Activated naive CD8-positive, alpha-beta T cell (primary cell): ENCODE measurements at regions not wholly inside any gene's neighbourhood (a gene's known extent, or its start where the extent isn't known, plus 50 kb on each side); places are given as distances from the start of the nearest gene placed in this dataset.

Experiments
- H3K27ac Mint-ChIP-seq: one replicate; pipeline ENCODE4 v1.8.0; 2021; ENCODE audit warnings: mixed read lengths
- H3K27me3 Mint-ChIP-seq: one replicate; pipeline ENCODE4 v1.8.0; 2021; ENCODE audit warnings: mixed read lengths
- H3K36me3 Mint-ChIP-seq: one replicate; pipeline ENCODE4 v1.8.0; 2021; ENCODE audit warnings: mixed read lengths
- H3K4me1 Mint-ChIP-seq: one replicate; pipeline ENCODE4 v1.8.0; 2021; ENCODE audit warnings: low read depth, mixed read lengths
- H3K4me3 Mint-ChIP-seq: one replicate; pipeline ENCODE4 v1.8.0; 2021; ENCODE audit warnings: mild to moderate bottlenecking, mixed read lengths
- H3K9me3 Mint-ChIP-seq: one replicate; pipeline ENCODE4 v1.8.0; 2021; ENCODE audit warnings: low read depth, mixed read lengths

DNA sequence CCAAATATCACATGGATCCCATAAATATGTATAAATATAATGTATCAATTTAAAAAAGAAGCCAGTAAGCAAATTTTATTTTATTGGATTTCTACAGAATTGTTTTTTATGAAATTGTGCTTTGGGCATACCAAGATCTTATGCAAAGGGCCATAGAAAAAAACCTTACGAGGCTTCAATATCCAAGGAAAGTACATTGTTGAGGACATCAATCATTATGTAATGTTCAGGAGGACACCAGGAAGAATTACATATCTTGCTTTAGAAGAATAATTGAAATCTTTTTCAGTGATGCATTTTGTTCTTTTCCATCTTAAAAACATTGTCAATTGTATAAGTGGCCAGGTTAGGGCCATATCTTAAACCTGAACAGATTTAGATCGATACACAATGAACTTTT, 187.8 kb upstream of the GAS1 start:
- no peak overlapping the region for H3K4me3 Mint-ChIP-seq
- no peak overlapping the region for H3K27ac Mint-ChIP-seq
- peaks cover 13% of the 10 kb centered on the region for H3K9me3 Mint-ChIP-seq
- H3K36me3 Mint-ChIP-seq, result no peaks in the 10 kb centered on the region
- H3K27me3 Mint-ChIP-seq, result peaks cover 10% of the 10 kb centered on the region
- no peaks in the 10 kb centered on the region for H3K4me1 Mint-ChIP-seq

DNA sequence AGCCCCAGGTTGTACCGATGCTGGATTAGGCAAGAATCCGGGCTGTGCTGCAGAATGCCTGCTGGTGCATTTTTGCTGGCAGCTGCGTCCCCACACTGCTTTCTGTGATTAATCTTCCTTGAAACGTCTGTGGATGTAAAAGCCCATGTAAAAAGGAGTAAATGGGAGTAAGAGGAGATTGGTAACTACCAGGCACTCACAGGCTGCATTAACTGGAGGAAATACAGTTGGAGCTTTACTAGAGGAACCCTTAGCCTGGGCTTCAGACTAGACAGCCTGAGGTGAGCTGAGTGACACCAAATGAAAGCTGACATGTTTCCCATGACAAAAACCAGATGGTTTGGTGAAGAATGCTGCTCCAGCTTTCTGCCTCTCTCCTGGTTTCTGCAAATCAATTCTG, 190.4 kb upstream of the GAS1 start:
- Mint-ChIP-seq H3K4me3 (no peak overlapping the region), H3K27ac (no peak overlapping the region), H3K27me3 (peaks cover 7% of the 10 kb centered on the region), H3K9me3 (peaks cover 13% of the 10 kb centered on the region), H3K4me1 (no peaks in the 10 kb centered on the region), H3K36me3 (no peaks in the 10 kb centered on the region)

DNA sequence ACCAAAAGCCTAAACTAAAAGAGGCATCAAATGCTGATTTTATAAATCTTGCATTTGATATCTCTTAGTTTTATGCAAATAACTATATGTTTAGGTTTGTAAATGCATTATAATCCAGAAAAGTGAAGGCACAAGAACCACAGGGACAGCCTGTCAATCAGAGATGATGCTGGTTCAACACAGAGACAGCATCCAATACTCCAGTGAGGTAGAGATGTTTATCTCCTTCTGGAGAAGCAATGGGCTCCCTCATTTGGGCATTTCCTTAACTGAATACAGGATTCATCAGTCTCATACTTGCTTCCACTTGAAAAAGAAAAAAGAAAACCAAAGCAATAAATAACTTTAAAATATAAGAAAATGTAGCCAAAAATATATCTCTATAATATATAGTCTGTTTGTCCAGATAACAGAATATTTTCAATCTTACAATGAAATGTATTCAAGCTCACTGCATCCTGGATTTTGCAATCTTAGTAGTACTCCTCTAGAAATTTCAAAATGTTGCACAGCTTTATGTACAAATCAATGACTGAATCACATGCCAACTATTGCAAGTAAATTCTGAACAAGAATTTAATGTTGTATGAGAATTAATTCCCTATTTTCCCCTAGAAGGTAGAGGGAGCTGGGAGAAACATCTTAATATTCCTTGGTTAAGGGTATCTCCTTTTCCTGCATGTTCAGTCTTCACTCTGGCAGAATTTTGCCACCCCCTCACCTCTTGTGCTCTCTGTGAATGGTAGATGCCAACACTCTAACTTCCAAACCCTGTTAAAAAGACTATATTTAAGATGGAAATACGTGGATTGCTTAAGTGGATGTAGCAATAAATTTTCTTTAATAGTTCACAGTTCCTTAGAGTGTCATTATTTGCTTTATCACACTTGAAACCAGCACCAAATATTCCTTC, 191.1 kb upstream of the GAS1 start:
- Mint-ChIP-seq H3K36me3 (no peaks in the 10 kb centered on the region), H3K9me3 (peaks cover 9% of the 10 kb centered on the region), H3K27me3 (peaks cover 7% of the 10 kb centered on the region), H3K4me1 (no peaks in the 10 kb centered on the region), H3K27ac (no peak overlapping the region), H3K4me3 (no peak overlapping the region)

DNA sequence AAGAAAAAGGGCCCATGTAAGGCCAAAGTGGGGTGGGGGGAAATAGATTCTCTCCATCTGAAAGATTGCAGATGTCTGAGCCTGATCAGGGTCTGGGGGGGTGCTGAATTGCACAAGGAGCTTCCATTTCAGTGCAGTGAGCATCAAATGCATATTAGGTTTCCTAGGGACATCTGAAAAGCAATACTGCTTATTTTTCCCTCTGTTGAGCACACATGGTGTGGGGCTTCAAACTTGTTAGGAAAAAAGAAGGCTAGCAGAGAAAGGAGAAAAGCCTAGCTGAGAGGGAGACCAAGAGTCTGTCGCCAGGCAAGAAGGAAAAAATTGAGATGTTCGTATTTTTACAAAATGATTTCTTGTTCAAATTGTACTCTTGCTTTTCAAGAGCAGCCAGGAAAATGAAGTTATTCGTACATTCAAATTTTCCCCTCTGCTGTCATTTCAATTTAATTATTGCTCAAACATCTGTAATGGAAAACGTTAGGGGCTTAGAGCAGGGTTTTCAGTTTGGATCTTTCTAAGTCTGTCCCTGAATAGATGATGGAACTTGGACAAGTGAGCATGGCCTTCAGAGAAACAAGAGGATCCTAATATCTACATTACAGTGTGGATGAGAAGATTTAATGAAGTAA, 191.9 kb upstream of the GAS1 start:
- H3K4me3 Mint-ChIP-seq, result no peak overlapping the region
- H3K36me3 Mint-ChIP-seq, result no peaks in the 10 kb centered on the region
- peaks cover 3% of the 10 kb centered on the region for H3K9me3 Mint-ChIP-seq
- H3K27ac Mint-ChIP-seq, result no peak overlapping the region
- H3K27me3 Mint-ChIP-seq, result peaks cover 6% of the 10 kb centered on the region
- H3K4me1 Mint-ChIP-seq, result no peaks in the 10 kb centered on the region

DNA sequence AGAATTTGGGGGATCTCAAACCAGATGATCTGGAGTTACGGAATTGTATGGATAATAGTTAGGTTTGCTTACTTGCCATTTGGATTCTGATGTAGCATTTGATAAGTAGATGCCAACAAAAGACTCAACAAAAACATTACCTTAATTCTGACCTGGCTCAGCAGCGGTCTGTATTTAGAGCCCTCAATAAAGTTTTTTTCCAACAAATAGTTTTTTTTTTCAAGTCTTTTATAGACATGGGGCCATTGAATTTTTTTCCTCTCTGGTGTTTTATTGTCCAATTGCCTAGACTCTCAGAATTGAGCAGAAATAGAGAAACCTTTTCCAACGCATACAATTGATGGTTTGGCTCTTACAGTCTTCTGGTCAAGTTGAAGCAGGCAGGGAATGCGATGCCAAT, 192.8 kb upstream of the GAS1 start:
- no peak overlapping the region for H3K4me3 Mint-ChIP-seq
- H3K36me3 Mint-ChIP-seq, result no peaks in the 10 kb centered on the region
- H3K9me3 Mint-ChIP-seq, result no peaks in the 10 kb centered on the region
- H3K27ac Mint-ChIP-seq, result no peak overlapping the region
- H3K27me3 Mint-ChIP-seq, result peaks cover 6% of the 10 kb centered on the region
- H3K4me1 Mint-ChIP-seq, result no peaks in the 10 kb centered on the region

DNA sequence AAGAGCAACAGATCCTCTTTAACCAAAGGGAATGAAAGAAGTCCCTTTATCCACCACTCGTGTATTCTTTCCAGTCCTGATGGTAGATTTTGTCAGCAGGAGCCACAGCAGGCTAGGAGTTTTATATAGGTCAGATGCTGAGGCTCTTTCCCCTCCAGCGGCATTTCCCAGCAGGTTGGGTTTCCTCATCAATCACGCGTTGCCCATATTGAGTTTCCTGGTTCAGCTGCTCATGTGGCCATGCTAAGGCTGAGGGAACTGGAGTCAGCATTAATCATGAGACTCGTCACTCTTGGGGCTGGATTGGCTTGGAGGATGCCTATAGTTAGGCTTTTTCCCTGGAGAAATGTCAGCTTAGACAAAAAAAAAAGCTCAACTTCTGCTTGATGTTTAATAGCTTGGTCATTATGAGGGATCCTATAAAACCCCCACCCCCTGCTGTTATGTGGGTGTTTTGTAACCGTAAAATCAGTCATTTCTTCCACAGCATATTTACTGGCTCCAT, 193.4 kb upstream of the GAS1 start:
- no peak overlapping the region for H3K4me3 Mint-ChIP-seq

DNA sequence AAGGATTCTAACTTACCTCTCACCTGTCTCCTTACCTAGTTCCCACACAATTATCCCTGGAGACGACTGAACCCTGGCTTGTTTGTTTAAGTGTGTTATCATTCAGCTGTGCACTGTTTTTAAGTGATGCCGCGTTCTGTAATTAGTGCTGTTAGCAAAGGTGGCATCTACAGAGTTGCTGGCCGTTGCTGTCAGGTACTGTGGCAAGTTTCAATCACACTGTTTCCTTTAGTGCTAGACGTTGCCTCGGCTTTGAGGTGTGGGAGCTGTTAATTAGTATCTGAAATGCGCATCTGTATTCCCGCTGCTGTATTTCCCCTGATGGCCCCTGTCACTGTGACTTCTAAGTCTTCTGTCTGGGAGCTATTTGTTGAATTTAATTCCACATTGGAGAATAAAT, 193.8 kb upstream of the GAS1 start:
- Mint-ChIP-seq H3K27me3 (peaks cover 11% of the 10 kb centered on the region), H3K4me1 (no peaks in the 10 kb centered on the region), H3K4me3 (no peak overlapping the region), H3K36me3 (no peaks in the 10 kb centered on the region), H3K27ac (no peak overlapping the region), H3K9me3 (peaks cover 9% of the 10 kb centered on the region)

More for the DNA sequence above, 193.4 kb upstream of the GAS1 start:
- Mint-ChIP-seq H3K27ac (no peak overlapping the region), H3K9me3 (peaks cover 5% of the 10 kb centered on the region), H3K4me1 (no peaks in the 10 kb centered on the region), H3K27me3 (peaks cover 6% of the 10 kb centered on the region), H3K36me3 (no peaks in the 10 kb centered on the region)

DNA sequence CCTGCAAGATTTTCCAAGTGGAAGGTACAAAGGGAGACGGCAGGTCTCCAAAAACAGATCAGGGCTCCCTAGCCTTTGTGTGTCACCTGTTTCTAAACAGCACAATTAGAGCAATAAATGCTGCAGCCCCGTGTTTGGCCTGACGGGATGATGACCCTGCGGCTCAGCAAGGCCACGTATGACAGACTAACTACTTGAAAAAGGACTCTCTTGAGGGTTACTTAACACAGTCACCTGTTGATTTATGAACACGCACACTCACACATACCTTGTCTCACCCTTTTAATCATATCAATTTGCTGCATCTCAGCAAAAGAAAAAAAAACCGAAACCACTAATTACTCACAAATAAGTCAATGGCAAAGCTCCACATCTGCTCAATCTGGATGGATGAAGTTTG, 199.6 kb upstream of the GAS1 start:
- Mint-ChIP-seq H3K27me3 (peaks cover 22% of the 10 kb centered on the region), H3K36me3 (no peaks in the 10 kb centered on the region), H3K4me3 (no peak overlapping the region), H3K27ac (no peak overlapping the region), H3K9me3 (peaks cover 9% of the 10 kb centered on the region), H3K4me1 (peaks cover 4% of the 10 kb centered on the region)

DNA sequence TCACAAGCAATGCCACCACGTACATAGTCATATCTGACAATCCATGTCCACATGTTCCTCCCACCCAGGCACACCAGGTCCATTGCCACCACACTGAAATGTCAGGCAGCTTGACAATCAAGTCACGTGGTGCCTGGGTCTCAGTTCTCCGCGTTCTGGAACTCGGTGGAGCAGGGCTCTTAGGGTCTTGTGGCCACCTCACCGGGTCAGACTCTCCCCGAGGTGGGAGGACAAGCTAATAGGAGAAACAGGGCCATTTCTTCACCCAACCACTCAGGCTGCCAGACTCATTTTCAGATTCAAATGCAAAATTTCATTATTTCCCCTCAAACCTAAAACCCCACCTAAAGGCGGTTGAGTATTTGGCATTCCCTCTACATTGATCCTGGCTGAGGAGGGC, 200.5 kb upstream of the GAS1 start:
- Mint-ChIP-seq H3K36me3 (no peaks in the 10 kb centered on the region), H3K27me3 (peaks cover 24% of the 10 kb centered on the region), H3K4me1 (peaks cover 4% of the 10 kb centered on the region), H3K27ac (no peak overlapping the region), H3K9me3 (peaks cover 9% of the 10 kb centered on the region), H3K4me3 (peak overlapping the region; percentile 8)

DNA sequence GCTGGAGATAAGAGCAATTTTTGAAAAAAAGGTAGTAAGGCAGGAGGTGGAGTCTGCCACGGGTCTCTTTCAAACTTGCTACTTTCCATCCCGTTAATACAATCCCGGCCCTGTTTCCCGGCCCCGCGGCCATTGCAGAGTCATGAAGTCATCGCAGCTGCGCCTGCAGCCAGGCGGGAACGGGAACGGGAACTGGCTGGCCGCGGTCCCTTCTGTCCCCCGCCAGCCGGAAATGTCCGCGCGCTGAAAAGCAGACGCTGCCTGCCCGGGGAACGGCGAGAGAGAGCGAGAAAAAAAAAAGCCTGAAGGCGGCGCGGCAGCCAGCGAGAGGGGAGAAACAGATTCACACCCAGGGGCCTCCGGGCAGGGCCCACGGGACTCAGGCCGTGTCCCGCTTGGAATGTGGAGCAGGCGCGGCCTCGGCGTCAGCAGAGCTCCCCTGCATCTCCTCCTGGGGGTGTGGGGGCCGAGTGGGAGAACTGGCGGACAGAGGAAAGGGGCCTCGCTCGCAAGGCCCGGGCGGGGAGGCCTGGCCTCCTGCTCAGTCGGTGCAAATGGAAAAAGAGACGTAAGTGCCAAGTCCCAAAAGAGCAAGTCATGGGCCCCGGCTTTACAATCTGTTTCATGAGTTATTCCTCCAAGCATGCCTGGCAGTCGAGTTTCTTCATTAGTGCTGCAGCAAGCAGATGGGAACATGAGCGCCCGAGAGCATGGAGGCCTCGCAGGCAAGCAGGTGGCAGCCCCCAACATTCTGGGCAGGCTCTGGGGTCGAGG, 201.2 kb upstream of the GAS1 start:
- H3K27ac Mint-ChIP-seq, result no peak overlapping the region
- no peaks in the 10 kb centered on the region for H3K36me3 Mint-ChIP-seq
- peak overlapping the region; percentile 70 for H3K4me3 Mint-ChIP-seq

DNA sequence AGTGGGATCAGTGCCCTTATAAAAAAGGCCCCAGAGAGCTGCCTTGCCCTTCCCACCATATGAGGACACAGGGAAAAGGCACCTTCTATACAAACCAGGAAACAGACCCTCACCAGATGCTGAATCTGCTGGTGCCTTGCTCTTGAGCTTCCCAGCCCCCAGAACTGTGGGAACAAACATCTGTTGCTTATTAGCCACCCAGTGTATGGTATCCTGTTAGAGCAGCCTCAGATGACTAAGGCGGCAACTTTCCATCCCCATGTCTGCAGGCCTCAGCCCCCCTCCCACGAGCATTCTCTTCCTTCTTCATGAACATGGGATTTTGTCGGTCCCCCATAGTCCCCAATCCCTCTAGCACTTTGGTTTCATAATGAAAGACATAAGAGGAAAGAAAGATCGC, 202.5 kb upstream of the GAS1 start:
- H3K36me3 Mint-ChIP-seq, result no peaks in the 10 kb centered on the region
- H3K9me3 Mint-ChIP-seq, result peaks cover 9% of the 10 kb centered on the region
- no peak overlapping the region for H3K4me3 Mint-ChIP-seq
- peaks cover 4% of the 10 kb centered on the region for H3K4me1 Mint-ChIP-seq
- no peak overlapping the region for H3K27ac Mint-ChIP-seq
- peaks cover 26% of the 10 kb centered on the region for H3K27me3 Mint-ChIP-seq

More for the DNA sequence above, 201.2 kb upstream of the GAS1 start:
- Mint-ChIP-seq H3K4me1 (peaks cover 4% of the 10 kb centered on the region), H3K27me3 (peaks cover 24% of the 10 kb centered on the region), H3K9me3 (peaks cover 9% of the 10 kb centered on the region)

DNA sequence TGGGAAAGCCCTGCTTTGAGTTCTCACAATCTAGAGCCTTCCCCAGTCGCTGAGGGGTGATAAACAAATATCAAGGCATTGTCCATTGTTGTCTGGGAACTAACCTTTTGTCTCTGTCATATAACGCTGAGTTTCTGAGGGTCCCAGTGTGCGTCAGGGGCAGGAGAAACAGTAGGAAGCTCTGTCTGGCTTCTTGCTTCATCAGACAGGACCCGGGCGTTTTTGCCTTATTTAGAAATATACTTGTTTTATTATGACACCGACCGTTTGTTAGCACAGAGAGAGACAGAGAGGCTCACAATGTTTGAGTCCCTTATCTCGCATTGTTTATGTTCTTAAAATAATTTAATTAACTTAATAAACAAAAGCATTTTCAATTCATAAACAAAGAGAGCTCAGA, 204.9 kb upstream of the GAS1 start:
- Mint-ChIP-seq H3K27me3 (peaks cover 20% of the 10 kb centered on the region), H3K9me3 (no peaks in the 10 kb centered on the region), H3K36me3 (no peaks in the 10 kb centered on the region), H3K4me1 (peaks cover 4% of the 10 kb centered on the region), H3K27ac (no peak overlapping the region), H3K4me3 (no peak overlapping the region)

DNA sequence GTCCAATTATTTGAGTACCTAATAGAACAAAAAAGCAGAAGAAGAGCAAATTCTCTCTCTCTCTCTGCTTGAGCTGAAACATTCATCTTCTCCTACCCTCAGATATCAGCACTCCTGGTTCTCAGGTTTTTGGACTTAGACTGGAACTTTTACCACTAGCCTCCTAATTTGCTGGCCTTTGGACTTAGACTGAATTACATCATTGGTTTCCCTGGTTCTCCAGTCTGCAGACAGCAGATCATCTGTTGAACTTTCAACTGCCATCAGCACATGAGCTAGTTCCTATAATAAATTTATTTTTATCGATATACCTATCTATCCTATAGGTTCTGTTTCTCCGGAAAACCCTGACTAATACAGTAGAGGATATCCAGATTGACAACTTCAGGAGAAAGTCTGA, 208.9 kb upstream of the GAS1 start:
- Mint-ChIP-seq H3K27ac (no peak overlapping the region), H3K9me3 (no peaks in the 10 kb centered on the region), H3K27me3 (peaks cover 5% of the 10 kb centered on the region), H3K4me3 (no peak overlapping the region), H3K4me1 (no peaks in the 10 kb centered on the region), H3K36me3 (no peaks in the 10 kb centered on the region)

DNA sequence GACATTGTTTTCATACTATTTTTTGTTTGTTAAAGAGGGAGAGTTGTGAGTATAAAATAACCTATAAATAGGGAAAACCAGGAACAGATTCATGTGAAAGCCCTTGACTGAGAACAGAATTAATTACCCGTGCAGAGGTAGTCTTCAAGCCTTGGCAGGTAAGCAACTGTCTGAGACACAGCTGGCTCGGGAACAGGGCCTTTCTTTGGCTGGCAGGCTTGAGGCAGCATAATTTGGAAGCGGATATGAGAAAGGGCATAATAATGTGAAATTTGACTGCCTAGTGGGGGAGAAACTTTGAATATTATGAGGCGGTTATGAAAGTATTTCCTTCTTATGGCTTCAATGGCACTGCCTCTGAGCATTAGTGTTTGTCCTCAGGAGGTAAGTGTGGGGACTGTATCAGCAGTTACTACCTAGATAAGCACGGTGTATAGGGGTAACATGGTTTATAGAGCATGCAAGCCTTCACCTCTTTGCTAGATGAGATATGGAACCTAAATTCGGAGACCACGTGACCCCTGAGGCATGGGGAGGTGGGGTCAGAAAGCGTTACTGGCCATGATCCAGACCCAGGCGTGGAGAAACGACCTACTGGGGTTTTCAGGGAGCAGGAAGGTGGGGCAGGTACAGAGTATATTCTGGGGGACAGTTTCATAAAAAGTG, 210.2 kb upstream of the GAS1 start:
- Mint-ChIP-seq H3K4me1 (no peaks in the 10 kb centered on the region), H3K4me3 (no peak overlapping the region), H3K27me3 (peaks cover 5% of the 10 kb centered on the region), H3K9me3 (no peaks in the 10 kb centered on the region), H3K36me3 (no peaks in the 10 kb centered on the region), H3K27ac (no peak overlapping the region)
